ENCODE measurements at regions not wholly inside any gene's neighbourhood (a gene's known extent, or its start where the extent isn't known, plus 50 kb on each side); places are given as distances from the start of the nearest gene placed in this dataset.

DNA sequence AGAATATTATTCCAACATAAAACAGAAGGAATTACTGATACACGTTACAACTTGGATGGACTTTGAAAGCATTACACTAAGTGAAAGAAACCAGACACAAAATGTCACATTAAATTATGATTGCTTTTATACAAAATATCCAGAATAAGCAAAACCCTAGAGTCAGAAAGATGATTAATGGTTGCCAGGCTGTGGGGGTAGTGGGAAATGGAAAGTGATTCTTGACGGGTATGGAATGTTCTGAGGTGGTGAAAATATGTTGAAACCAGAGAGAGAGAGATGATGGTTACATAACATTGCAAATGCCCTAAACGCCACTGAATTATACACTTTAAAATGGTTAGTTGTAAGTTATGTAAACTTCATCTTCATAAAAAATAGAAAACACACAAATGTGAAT lies 1057.2 kb upstream of the TMEFF2 start:
- no peak for FAIRE-seq
- no peaks in the 10 kb centered on the region for H3K36me3 ChIP-seq (ENCODE audit: control insufficient read depth in 3 of 3, insufficient read depth in 2 of 3, low read depth in 1 of 3, low read length in 3 of 3)

DNA sequence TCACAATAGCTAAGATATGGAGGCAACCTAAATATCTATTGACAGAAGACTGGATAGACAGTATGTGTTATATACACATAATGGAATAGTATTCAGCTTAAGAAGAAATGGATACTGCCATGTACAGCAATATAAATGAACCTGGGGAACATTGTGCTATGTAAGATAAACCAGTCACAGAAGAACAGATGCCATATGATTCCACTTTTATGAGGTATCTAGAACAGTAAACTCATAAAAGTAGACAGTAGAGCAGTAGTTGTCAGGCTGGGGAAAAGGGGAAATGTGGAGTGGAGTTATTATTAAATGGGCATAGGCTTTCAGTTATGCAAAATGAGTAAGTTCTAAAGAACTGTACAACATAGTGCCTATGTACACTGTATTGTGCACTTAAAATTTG lies 1055.7 kb upstream of the TMEFF2 start:
- Histone ChIP-seq H3K4me3 (ENCODE audit: low read depth in 1 of 3, low read length in 3 of 3) (no peak overlapping the region), H3K9me3 (ENCODE audit: control insufficient read depth in 2 of 2, insufficient read depth in 1 of 2, low read depth in 1 of 2, low read length in 1 of 2) (no peaks in the 10 kb centered on the region), H3K4me1 (ENCODE audit: control insufficient read depth in 3 of 3, insufficient read depth in 2 of 3, low read depth in 1 of 3, low read length in 2 of 3) (no peaks in the 10 kb centered on the region), H3K36me3 (ENCODE audit: control insufficient read depth in 3 of 3, insufficient read depth in 2 of 3, low read depth in 1 of 3, low read length in 3 of 3) (no peaks in the 10 kb centered on the region), H3K27me3 (ENCODE audit: control insufficient read depth in 3 of 3, insufficient read depth in 3 of 3, low read length in 3 of 3) (no peaks in the 10 kb centered on the region), H3K27ac (ENCODE audit: low read depth in 1 of 3, low read length in 2 of 3) (no peak overlapping the region)
- FAIRE-seq (no peak), DNase-seq (no peak)

More for the DNA sequence above, 1057.2 kb upstream of the TMEFF2 start:
- H3K4me1 ChIP-seq (ENCODE audit: control insufficient read depth in 3 of 3, insufficient read depth in 2 of 3, low read depth in 1 of 3, low read length in 2 of 3), result no peaks in the 10 kb centered on the region
- DNase-seq, result no peak
- H3K4me3 ChIP-seq (ENCODE audit: low read depth in 1 of 3, low read length in 3 of 3), result no peak overlapping the region
- H3K9me3 ChIP-seq (ENCODE audit: control insufficient read depth in 2 of 2, insufficient read depth in 1 of 2, low read depth in 1 of 2, low read length in 1 of 2), result no peaks in the 10 kb centered on the region
- 61 to 81% (median 68%) methylated on average over 3 of the region's 3 CpGs for WGBS, 3 donors
- no peaks in the 10 kb centered on the region for H3K27me3 ChIP-seq (ENCODE audit: control insufficient read depth in 3 of 3, insufficient read depth in 3 of 3, low read length in 3 of 3)
- H3K27ac ChIP-seq (ENCODE audit: low read depth in 1 of 3, low read length in 2 of 3), result no peak overlapping the region

DNA sequence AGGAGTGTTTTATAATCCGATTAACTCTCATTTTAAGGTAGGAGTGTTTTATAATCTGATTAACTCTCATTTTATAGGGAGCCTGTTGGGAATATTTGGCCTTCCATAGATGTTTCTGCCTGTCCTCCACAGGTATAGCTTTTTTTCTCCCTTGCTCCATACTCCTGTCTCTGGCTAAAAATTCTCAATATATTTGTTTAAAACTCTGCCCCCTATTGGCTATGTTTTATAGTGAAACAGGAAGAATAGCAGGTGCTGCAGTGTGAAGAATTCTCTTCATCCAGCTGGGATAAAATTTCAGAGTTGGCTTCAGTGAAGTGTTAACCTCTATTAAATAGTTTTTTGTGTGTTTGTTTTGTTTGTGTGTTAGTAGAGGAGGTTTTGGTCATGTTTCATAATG lies 1046.0 kb upstream of the TMEFF2 start:
- Histone ChIP-seq H3K36me3 (ENCODE audit: control insufficient read depth in 3 of 3, insufficient read depth in 2 of 3, low read depth in 1 of 3, low read length in 3 of 3) (no peaks in the 10 kb centered on the region), H3K27ac (ENCODE audit: low read depth in 1 of 3, low read length in 2 of 3) (no peak overlapping the region), H3K4me1 (ENCODE audit: control insufficient read depth in 3 of 3, insufficient read depth in 2 of 3, low read depth in 1 of 3, low read length in 2 of 3) (no peaks in the 10 kb centered on the region), H3K9me3 (ENCODE audit: control insufficient read depth in 2 of 2, insufficient read depth in 1 of 2, low read depth in 1 of 2, low read length in 1 of 2) (no peaks in the 10 kb centered on the region), H3K27me3 (ENCODE audit: control insufficient read depth in 3 of 3, insufficient read depth in 3 of 3, low read length in 3 of 3) (no peaks in the 10 kb centered on the region), H3K4me3 (ENCODE audit: low read depth in 1 of 3, low read length in 3 of 3) (no peak overlapping the region)
- FAIRE-seq, result no peak
- DNase-seq, result peak; percentile 4 to 7
- WGBS, 3 donors, result 77 to 92% (median 83%) methylated on average over 1 of the region's 1 CpG

DNA sequence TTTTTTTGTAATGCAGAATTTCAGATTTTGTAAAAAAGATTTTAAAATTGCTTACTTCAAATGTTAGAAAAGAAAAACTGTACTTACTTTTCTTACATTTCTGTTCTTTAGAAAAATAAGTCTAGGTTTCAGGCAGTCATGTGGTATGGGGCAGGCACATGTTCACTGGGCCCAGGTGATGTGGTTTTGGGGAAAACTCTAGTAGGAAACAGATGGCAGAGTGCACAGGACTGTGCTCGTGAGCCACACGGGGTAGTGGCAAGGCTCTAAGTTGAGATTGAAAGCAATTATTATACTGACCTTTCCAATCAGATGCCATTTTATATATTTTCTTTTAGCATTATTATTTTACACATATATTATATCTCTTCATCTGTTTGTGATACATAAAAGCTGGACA lies 1036.9 kb upstream of the TMEFF2 start:
- Histone ChIP-seq H3K9me3 (ENCODE audit: control insufficient read depth in 2 of 2, insufficient read depth in 1 of 2, low read depth in 1 of 2, low read length in 1 of 2) (no peaks in the 10 kb centered on the region), H3K27me3 (ENCODE audit: control insufficient read depth in 3 of 3, insufficient read depth in 3 of 3, low read length in 3 of 3) (no peaks in the 10 kb centered on the region), H3K27ac (ENCODE audit: low read depth in 1 of 3, low read length in 2 of 3) (no peak overlapping the region), H3K4me1 (ENCODE audit: control insufficient read depth in 3 of 3, insufficient read depth in 2 of 3, low read depth in 1 of 3, low read length in 2 of 3) (no peaks in the 10 kb centered on the region), H3K36me3 (ENCODE audit: control insufficient read depth in 3 of 3, insufficient read depth in 2 of 3, low read depth in 1 of 3, low read length in 3 of 3) (no peaks in the 10 kb centered on the region), H3K4me3 (ENCODE audit: low read depth in 1 of 3, low read length in 3 of 3) (no peak overlapping the region)
- DNase-seq, result no peak
- 53 to 84% (median 62%) methylated on average over 2 of the region's 2 CpGs for WGBS, 3 donors
- no peak for FAIRE-seq

DNA sequence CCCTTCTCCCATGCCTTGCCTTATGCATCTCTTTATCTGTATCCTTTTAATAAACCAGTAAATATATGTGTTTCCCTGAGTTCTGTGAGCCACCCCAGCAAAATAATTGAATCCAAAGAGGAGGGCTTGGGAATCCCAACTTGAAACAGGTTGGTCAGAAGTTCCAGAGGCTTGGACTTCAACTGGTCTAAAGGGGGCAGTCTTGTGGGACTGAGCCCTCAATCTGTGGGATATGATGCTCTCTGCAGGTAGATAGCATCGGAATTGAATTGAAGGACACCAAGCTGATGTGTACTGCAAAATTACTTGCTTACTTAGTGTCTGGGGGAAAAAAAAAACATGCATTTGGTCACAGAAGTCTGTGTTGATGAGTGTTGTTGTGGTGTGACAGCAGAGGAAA lies 1033.5 kb upstream of the TMEFF2 start:
- H3K4me1 ChIP-seq (ENCODE audit: control insufficient read depth in 3 of 3, insufficient read depth in 2 of 3, low read depth in 1 of 3, low read length in 2 of 3), result no peaks in the 10 kb centered on the region
- no peaks in the 10 kb centered on the region for H3K36me3 ChIP-seq (ENCODE audit: control insufficient read depth in 3 of 3, insufficient read depth in 2 of 3, low read depth in 1 of 3, low read length in 3 of 3)
- DNase-seq, result no peak
- H3K4me3 ChIP-seq (ENCODE audit: low read depth in 1 of 3, low read length in 3 of 3), result no peak overlapping the region
- FAIRE-seq, result no peak
- WGBS, 3 donors, result 84 to 94% (median 90%) methylated on average over 1 of the region's 1 CpG
- no peaks in the 10 kb centered on the region for H3K9me3 ChIP-seq (ENCODE audit: control insufficient read depth in 2 of 2, insufficient read depth in 1 of 2, low read depth in 1 of 2, low read length in 1 of 2)
- H3K27me3 ChIP-seq (ENCODE audit: control insufficient read depth in 3 of 3, insufficient read depth in 3 of 3, low read length in 3 of 3), result no peaks in the 10 kb centered on the region
- no peak overlapping the region for H3K27ac ChIP-seq (ENCODE audit: low read depth in 1 of 3, low read length in 2 of 3)

DNA sequence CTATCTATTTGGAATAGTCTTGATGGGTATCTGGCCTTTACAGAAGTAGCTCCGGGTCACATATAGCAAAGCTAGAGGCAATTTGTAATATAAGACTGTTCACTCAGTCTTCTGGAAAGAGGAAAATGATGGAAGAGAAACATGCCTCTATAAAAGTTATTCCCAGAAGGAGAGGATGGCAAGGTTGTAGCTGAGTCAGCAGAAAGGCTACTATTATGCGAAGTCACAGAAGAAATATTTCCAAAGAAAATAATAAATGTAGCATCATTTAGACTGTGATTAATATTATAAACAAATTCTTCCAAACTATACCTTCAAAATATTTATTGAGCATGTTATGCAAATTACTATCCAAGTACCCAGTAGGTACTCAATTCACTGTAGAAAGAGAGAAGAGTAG lies 1027.7 kb upstream of the TMEFF2 start:
- no peak overlapping the region for H3K27ac ChIP-seq (ENCODE audit: low read depth in 1 of 3, low read length in 2 of 3)
- H3K4me3 ChIP-seq (ENCODE audit: low read depth in 1 of 3, low read length in 3 of 3), result no peak overlapping the region
- DNase-seq (no peak), FAIRE-seq (no peak)
- no peaks in the 10 kb centered on the region for H3K9me3 ChIP-seq (ENCODE audit: control insufficient read depth in 2 of 2, insufficient read depth in 1 of 2, low read depth in 1 of 2, low read length in 1 of 2)
- no peaks in the 10 kb centered on the region for H3K27me3 ChIP-seq (ENCODE audit: control insufficient read depth in 3 of 3, insufficient read depth in 3 of 3, low read length in 3 of 3)
- H3K4me1 ChIP-seq (ENCODE audit: control insufficient read depth in 3 of 3, insufficient read depth in 2 of 3, low read depth in 1 of 3, low read length in 2 of 3), result no peaks in the 10 kb centered on the region
- H3K36me3 ChIP-seq (ENCODE audit: control insufficient read depth in 3 of 3, insufficient read depth in 2 of 3, low read depth in 1 of 3, low read length in 3 of 3), result no peaks in the 10 kb centered on the region
- WGBS, 3 donors, result 88 to 95% (median 92%) methylated on average over 2 of the region's 2 CpGs

DNA sequence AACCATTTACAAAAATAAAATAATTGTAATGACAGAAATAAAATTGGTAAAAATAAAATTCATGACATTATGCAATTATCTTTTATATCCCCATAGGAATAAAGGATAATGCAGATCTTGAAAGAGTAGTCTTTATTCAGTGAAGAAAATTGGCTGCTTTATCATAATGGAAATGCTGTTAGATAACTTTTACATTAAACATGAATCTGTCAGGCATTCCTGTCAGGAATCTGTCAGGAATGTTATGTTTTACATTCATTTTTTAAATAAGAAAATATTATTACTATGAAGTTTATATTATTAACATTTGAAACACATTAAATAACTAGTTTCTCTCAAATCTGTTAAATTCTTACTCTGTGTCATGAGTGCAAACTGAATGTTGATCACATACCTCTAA lies 1024.7 kb upstream of the TMEFF2 start:
- DNase-seq (no peak), FAIRE-seq (no peak)
- H3K36me3 ChIP-seq (ENCODE audit: control insufficient read depth in 3 of 3, insufficient read depth in 2 of 3, low read depth in 1 of 3, low read length in 3 of 3), result no peaks in the 10 kb centered on the region
- H3K4me1 ChIP-seq (ENCODE audit: control insufficient read depth in 3 of 3, insufficient read depth in 2 of 3, low read depth in 1 of 3, low read length in 2 of 3), result no peaks in the 10 kb centered on the region
- H3K4me3 ChIP-seq (ENCODE audit: low read depth in 1 of 3, low read length in 3 of 3), result no peak overlapping the region
- no peak overlapping the region for H3K27ac ChIP-seq (ENCODE audit: low read depth in 1 of 3, low read length in 2 of 3)
- no peaks in the 10 kb centered on the region for H3K9me3 ChIP-seq (ENCODE audit: control insufficient read depth in 2 of 2, insufficient read depth in 1 of 2, low read depth in 1 of 2, low read length in 1 of 2)
- H3K27me3 ChIP-seq (ENCODE audit: control insufficient read depth in 3 of 3, insufficient read depth in 3 of 3, low read length in 3 of 3), result no peaks in the 10 kb centered on the region

DNA sequence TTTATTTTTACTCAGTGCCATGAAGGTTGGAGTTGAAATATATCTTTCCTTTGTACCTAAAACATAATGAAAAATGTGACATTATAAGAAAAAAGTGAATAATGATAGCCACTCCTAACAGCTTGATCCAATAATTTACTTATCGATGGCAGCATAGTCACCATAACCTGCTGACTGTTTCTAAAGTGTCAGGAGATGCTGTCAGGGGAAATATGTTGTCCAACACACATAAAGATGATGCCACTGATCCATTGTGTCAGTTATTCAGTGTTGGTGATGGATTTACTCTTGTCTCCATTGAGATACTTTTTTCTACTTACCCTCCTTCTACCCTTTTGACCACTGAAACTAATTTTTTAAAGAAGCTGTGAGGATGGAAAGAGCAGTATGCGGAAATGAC lies 1006.9 kb upstream of the TMEFF2 start:
- FAIRE-seq (no peak), DNase-seq (no peak)
- WGBS, 3 donors, result 76 to 85% (median 83%) methylated on average over 2 of the region's 2 CpGs
- Histone ChIP-seq H3K4me3 (ENCODE audit: low read depth in 1 of 3, low read length in 3 of 3) (no peak overlapping the region), H3K9me3 (ENCODE audit: control insufficient read depth in 2 of 2, insufficient read depth in 1 of 2, low read depth in 1 of 2, low read length in 1 of 2) (no peaks in the 10 kb centered on the region), H3K27me3 (ENCODE audit: control insufficient read depth in 3 of 3, insufficient read depth in 3 of 3, low read length in 3 of 3) (no peaks in the 10 kb centered on the region), H3K36me3 (ENCODE audit: control insufficient read depth in 3 of 3, insufficient read depth in 2 of 3, low read depth in 1 of 3, low read length in 3 of 3) (no peaks in the 10 kb centered on the region), H3K27ac (ENCODE audit: low read depth in 1 of 3, low read length in 2 of 3) (no peak overlapping the region), H3K4me1 (ENCODE audit: control insufficient read depth in 3 of 3, insufficient read depth in 2 of 3, low read depth in 1 of 3, low read length in 2 of 3) (no peaks in the 10 kb centered on the region)

DNA sequence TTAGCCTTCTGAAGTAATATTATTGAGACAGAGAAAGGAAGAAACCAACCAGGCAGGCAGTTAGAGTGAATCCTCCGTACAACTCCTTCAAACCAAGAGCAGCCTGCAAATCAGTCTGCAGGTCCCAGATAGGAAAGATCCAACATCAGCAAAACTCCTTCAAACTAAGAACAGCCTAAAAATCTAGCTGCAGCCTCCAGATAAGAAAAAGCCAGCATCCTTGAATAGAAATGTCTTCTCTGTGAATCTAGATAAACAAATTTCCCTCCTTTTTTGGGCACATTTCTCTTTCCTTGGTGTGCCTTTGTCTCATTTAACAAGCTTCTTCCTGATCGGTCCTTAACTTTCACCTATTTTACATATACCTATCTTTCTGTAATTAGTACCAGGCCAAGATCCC lies 1004.6 kb upstream of the TMEFF2 start:
- FAIRE-seq (no peak), DNase-seq (no peak)
- Histone ChIP-seq H3K4me1 (ENCODE audit: control insufficient read depth in 3 of 3, insufficient read depth in 2 of 3, low read depth in 1 of 3, low read length in 2 of 3) (no peaks in the 10 kb centered on the region), H3K9me3 (ENCODE audit: control insufficient read depth in 2 of 2, insufficient read depth in 1 of 2, low read depth in 1 of 2, low read length in 1 of 2) (no peaks in the 10 kb centered on the region), H3K36me3 (ENCODE audit: control insufficient read depth in 3 of 3, insufficient read depth in 2 of 3, low read depth in 1 of 3, low read length in 3 of 3) (no peaks in the 10 kb centered on the region), H3K27me3 (ENCODE audit: control insufficient read depth in 3 of 3, insufficient read depth in 3 of 3, low read length in 3 of 3) (no peaks in the 10 kb centered on the region), H3K27ac (ENCODE audit: low read depth in 1 of 3, low read length in 2 of 3) (no peak overlapping the region), H3K4me3 (ENCODE audit: low read depth in 1 of 3, low read length in 3 of 3) (no peak overlapping the region)
- WGBS, 3 donors, result 90 to 94% (median 91%) methylated on average over 2 of the region's 2 CpGs

Measured in small intestine (tissue), 7 donors.